Astrocyte (in vitro differentiated cells and primary cell): ENCODE measurements at regions not wholly inside any gene's neighbourhood (a gene's known extent, or its start where the extent isn't known, plus 50 kb on each side); places are given as distances from the start of the nearest gene placed in this dataset.

Experiments
- DNase-seq: peaks from one replicate; pipeline ENCODE4 v3.0.0-alpha.2; 2010; ENCODE audit warnings: low read depth
- FAIRE-seq: peaks from 2 replicates; lab custom pipeline; 2011; peaks lifted over from hg19 to GRCh38; lab: Jason Lieb, UNC
- H2AFZ ChIP-seq: 2 replicates; pipeline ENCODE4 v1.6.0; 2012; ENCODE audit warnings: low read depth, low read length, inconsistent platforms
- H3K27ac ChIP-seq: 2 replicates; pipeline ENCODE4 v1.5.1; 2011; ENCODE audit warnings: low read depth, low read length, inconsistent platforms
- H3K27me3 ChIP-seq: 2 replicates; pipeline ENCODE4 v1.6.0; 2011; ENCODE audit warnings: low read length, inconsistent platforms; ENCODE audit not compliant: insufficient read depth
- H3K36me3 ChIP-seq: 2 replicates; pipeline ENCODE4 v1.5.1; 2011; ENCODE audit warnings: low read length, inconsistent platforms; ENCODE audit not compliant: insufficient read depth
- H3K4me1 ChIP-seq: 2 replicates; pipeline ENCODE4 v1.5.1; 2011; ENCODE audit warnings: low read length, inconsistent platforms; ENCODE audit not compliant: insufficient read depth
- H3K4me2 ChIP-seq: 2 replicates; pipeline ENCODE4 v1.6.0; 2012; ENCODE audit warnings: low read length, inconsistent platforms
- H3K4me3 ChIP-seq: 2 replicates; pipeline ENCODE4 v1.5.1; 2011; ENCODE audit warnings: low read depth, mild to moderate bottlenecking, low read length, inconsistent platforms; ENCODE audit not compliant: insufficient read depth
- H3K79me2 ChIP-seq: 2 replicates; pipeline ENCODE4 v1.6.0; 2012; ENCODE audit warnings: mild to moderate bottlenecking, low read length, inconsistent platforms; ENCODE audit not compliant: insufficient read depth
- H3K9ac ChIP-seq: 2 replicates; pipeline ENCODE4 v1.6.0; 2012; ENCODE audit warnings: mild to moderate bottlenecking, low read length, inconsistent platforms
- H3K9me3 ChIP-seq: 2 replicates; pipeline ENCODE4 v1.5.1; 2012; ENCODE audit warnings: low read depth, mild to moderate bottlenecking, low read length, inconsistent platforms; ENCODE audit not compliant: insufficient read depth
- H4K20me1 ChIP-seq: 2 replicates; pipeline ENCODE4 v1.6.0; 2012; ENCODE audit warnings: low read length, inconsistent platforms; ENCODE audit not compliant: insufficient read depth
- H3K27ac Mint-ChIP-seq: one replicate; pipeline ENCODE4 v1.8.0; 2021; ENCODE audit warnings: mild to moderate bottlenecking, mixed read lengths; ENCODE audit not compliant: unreplicated experiment
- H3K27me3 Mint-ChIP-seq: one replicate; pipeline ENCODE4 v1.8.0; 2021; ENCODE audit warnings: low read depth, mixed read lengths; ENCODE audit not compliant: unreplicated experiment
- H3K36me3 Mint-ChIP-seq: one replicate; pipeline ENCODE4 v1.8.0; 2021; ENCODE audit warnings: low read depth, mixed read lengths; ENCODE audit not compliant: unreplicated experiment
- H3K4me1 Mint-ChIP-seq: one replicate; pipeline ENCODE4 v1.8.0; 2021; ENCODE audit warnings: low read depth, mixed read lengths; ENCODE audit not compliant: unreplicated experiment
- H3K4me3 Mint-ChIP-seq: one replicate; pipeline ENCODE4 v1.8.0; 2021; ENCODE audit warnings: mild to moderate bottlenecking, moderate library complexity, mixed read lengths; ENCODE audit not compliant: unreplicated experiment
- H3K9me3 Mint-ChIP-seq: one replicate; pipeline ENCODE4 v1.8.0; 2021; ENCODE audit warnings: mild to moderate bottlenecking, mixed read lengths; ENCODE audit not compliant: unreplicated experiment
- CTCF ChIP-seq: IDR thresholded peaks from 2 replicates; pipeline ENCODE4 v1.5.1; 2011; ENCODE audit warnings: low read depth, mild to moderate bottlenecking, inconsistent platforms, low read length, moderate library complexity; ENCODE audit not compliant: insufficient read depth
- EZH2 ChIP-seq: IDR thresholded peaks from 2 replicates; pipeline ENCODE4 v1.6.1; 2012; ENCODE audit warnings: mild to moderate bottlenecking, low read length, inconsistent platforms; ENCODE audit not compliant: insufficient read depth

GRCh38 chr1:38125837-38126520 lies 79.4 kb upstream of the POU3F1 start:
- no peak for TF ChIP-seq CTCF
- no peak for TF ChIP-seq EZH2
- Mint-ChIP-seq H3K4me1 (peaks cover 28% of the 10 kb centered on the region), H3K27ac (no peak overlapping the region), H3K36me3 (no peaks in the 10 kb centered on the region), H3K27me3 (peaks cover 15% of the 10 kb centered on the region), H3K9me3 (no peaks in the 10 kb centered on the region), H3K4me3 (no peak overlapping the region)
- no peaks in the 10 kb centered on the region for H3K79me2 ChIP-seq
- FAIRE-seq = no peak
- H3K9ac ChIP-seq = no peak overlapping the region
- no peak overlapping the region for H3K4me3 ChIP-seq
- no peaks in the 10 kb centered on the region for H4K20me1 ChIP-seq
- no peaks in the 10 kb centered on the region for H3K36me3 ChIP-seq
- no peak overlapping the region for H3K4me2 ChIP-seq
- no peak for DNase-seq
- H3K9me3 ChIP-seq = no peaks in the 10 kb centered on the region
- H3K4me1 ChIP-seq = peaks cover 19% of the 10 kb centered on the region
- no peak overlapping the region for H2AFZ ChIP-seq
- no peaks in the 10 kb centered on the region for H3K27me3 ChIP-seq
- H3K27ac ChIP-seq = no peak overlapping the region

GRCh38 chr1:38125016-38125415 lies 78.4 kb upstream of the POU3F1 start:
- no peak for FAIRE-seq
- no peaks in the 10 kb centered on the region for H3K9me3 Mint-ChIP-seq
- TF ChIP-seq EZH2 (no peak), CTCF (no peak)
- no peak for DNase-seq
- Histone ChIP-seq H3K79me2 (no peaks in the 10 kb centered on the region), H2AFZ (no peak overlapping the region), H3K9ac (no peak overlapping the region), H3K4me3 (no peak overlapping the region), H3K36me3 (no peaks in the 10 kb centered on the region), H3K27ac (no peak overlapping the region), H3K4me1 (peaks cover 10% of the 10 kb centered on the region), H3K4me2 (no peak overlapping the region), H4K20me1 (no peaks in the 10 kb centered on the region), H3K9me3 (no peaks in the 10 kb centered on the region), H3K27me3 (no peaks in the 10 kb centered on the region)
- H3K36me3 Mint-ChIP-seq = no peaks in the 10 kb centered on the region
- peaks cover 15% of the 10 kb centered on the region for H3K27me3 Mint-ChIP-seq
- H3K27ac Mint-ChIP-seq = no peak overlapping the region
- peaks cover 20% of the 10 kb centered on the region for H3K4me1 Mint-ChIP-seq
- H3K4me3 Mint-ChIP-seq = no peak overlapping the region

GRCh38 chr1:38123356-38124135 lies 77.0 kb upstream of the POU3F1 start:
- Histone ChIP-seq H3K79me2 (no peaks in the 10 kb centered on the region), H3K27me3 (no peaks in the 10 kb centered on the region), H3K4me2 (no peak overlapping the region), H3K4me3 (no peak overlapping the region), H3K4me1 (peaks cover 9% of the 10 kb centered on the region), H4K20me1 (no peaks in the 10 kb centered on the region), H3K9ac (no peak overlapping the region), H3K36me3 (no peaks in the 10 kb centered on the region), H2AFZ (no peak overlapping the region), H3K9me3 (no peaks in the 10 kb centered on the region), H3K27ac (no peak overlapping the region)
- FAIRE-seq (no peak), DNase-seq (no peak)
- Mint-ChIP-seq H3K36me3 (no peaks in the 10 kb centered on the region), H3K9me3 (no peaks in the 10 kb centered on the region), H3K27me3 (peaks cover 25% of the 10 kb centered on the region), H3K27ac (no peak overlapping the region), H3K4me1 (peaks cover 19% of the 10 kb centered on the region), H3K4me3 (no peak overlapping the region)
- TF ChIP-seq EZH2 (no peak), CTCF (no peak)
